CD4-positive, alpha-beta T cell treated with Interferon alpha-2 for 1 hour (primary cell): ENCODE measurements at regions not wholly inside any gene's neighbourhood (a gene's known extent, or its start where the extent isn't known, plus 50 kb on each side); places are given as distances from the start of the nearest gene placed in this dataset.
"Not testable (repeated sequence)": the region's sequence is repeated elsewhere in the genome, so short reads cannot be mapped to it uniquely, and the experiment has no call there.

ENCODE experiments used
- DNase-seq, 2 donors: peaks; one replicate each; pipeline ENCODE4 v3.0.0-alpha.2; 2020 to 2022

- DNase-seq = no peak
These were observed 467.5 kb upstream of the PAPPA start for GRCh38 chr9:115686069-115686468.

GRCh38 chr9:115687356-115687755, 466.2 kb upstream of the PAPPA start:
- DNase-seq = no peak

DNA sequence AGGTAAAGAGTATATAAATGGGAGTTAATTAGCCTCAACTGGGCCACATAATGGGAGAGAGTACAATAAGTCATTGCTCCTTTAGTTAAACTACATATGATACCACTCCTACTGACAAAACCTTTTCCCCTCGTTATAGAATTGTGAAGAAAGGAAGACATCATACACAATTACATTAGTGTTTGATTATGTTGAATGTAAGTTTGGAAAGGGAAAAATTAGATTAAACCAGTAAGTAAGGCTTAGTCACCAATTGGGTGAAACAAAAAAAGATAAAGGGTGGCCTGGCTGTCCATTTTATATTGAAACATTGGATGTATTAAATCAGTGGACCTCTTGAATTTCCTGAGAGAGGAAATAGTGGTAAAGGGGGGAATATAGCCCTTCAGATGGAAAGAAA, 464.3 kb upstream of the PAPPA start:
- DNase-seq = no peak

DNA sequence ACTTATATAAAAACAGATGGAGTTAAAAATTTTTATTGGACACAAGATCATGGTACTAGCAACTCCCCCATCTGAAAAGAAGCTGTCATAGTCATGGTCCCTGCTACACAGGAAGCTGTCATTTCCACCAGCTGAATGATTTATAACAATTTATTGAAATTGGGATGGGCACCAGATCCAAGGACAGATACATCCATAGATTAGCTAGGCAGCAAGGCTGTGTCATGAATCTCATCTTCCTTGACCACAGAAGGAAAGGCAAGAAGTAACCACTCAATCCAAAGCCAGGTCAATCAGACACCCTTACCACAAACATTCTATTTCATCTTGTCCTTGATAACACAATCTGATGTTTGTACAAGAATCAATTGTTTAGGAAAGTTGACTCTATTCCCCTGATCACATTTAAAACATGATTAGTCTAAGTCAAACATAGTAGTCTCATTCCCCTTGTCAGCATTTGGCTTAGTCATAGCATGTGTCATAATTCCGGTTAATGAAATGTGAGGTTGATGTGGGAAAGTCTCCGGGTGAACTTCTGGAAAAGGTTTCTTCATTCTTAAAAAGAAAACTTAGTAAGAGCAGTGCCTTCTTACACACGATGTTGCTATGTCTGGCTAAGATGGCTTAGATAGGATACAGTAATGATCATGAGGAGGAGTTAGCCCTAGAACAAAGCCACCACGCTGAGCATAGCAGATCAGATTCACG, 462.6 kb upstream of the PAPPA start:
- no peak for DNase-seq

- no peak for DNase-seq
These were observed 461.9 kb upstream of the PAPPA start for GRCh38 chr9:115691693-115692092.

GRCh38 chr9:115692868-115693267, 460.7 kb upstream of the PAPPA start:
- not testable (repeated sequence) for DNase-seq

- DNase-seq = no peak
These were observed 459.6 kb upstream of the PAPPA start for GRCh38 chr9:115694014-115694413.

DNA sequence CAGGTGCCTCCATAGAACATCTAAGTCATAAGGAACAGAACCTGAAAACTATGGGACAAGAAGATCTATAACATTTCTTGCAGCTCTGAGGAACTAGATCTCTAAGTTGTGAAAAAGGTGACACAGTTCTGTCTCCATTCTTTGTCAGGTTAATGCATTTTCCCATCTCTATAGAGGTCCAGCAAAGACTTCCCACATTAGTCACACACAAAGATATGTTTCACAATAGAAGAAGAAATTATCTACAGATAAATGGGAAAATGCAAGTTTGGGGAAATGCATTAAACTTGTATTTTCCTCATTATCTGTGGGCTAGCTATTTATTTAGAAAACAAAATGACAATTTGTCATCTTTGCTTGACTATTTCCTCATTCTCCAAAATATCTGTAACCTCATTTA, 458.6 kb upstream of the PAPPA start:
- no peak for DNase-seq

- no peak for DNase-seq
These were observed 440.6 kb upstream of the PAPPA start for GRCh38 chr9:115712981-115713380.

GRCh38 chr9:115715666-115716065, 437.9 kb upstream of the PAPPA start:
- DNase-seq = no peak

GRCh38 chr9:115717298-115717697, 436.3 kb upstream of the PAPPA start:
- DNase-seq = no peak

GRCh38 chr9:115717711-115718173, 435.8 kb upstream of the PAPPA start:
- no peak for DNase-seq

DNA sequence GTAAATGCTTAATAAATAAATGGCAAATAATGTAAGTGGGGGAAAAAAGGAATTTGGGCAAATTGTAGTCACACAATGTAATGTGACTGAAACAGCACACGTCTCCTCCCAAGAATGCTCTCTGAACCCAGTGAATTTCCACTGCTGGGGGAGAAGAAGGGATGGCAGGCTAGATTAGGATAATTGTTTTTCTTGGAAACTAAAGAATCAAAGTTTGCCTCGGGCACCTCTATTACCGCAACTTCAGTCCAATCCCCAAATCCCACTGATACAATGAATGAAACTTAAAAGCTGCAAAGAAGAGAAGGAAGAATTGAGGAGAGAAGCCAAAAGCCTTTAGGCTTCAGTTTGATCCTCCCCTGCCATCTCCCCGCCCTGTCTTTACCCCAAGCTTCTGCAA, 423.2 kb upstream of the PAPPA start:
- no peak for DNase-seq

DNA sequence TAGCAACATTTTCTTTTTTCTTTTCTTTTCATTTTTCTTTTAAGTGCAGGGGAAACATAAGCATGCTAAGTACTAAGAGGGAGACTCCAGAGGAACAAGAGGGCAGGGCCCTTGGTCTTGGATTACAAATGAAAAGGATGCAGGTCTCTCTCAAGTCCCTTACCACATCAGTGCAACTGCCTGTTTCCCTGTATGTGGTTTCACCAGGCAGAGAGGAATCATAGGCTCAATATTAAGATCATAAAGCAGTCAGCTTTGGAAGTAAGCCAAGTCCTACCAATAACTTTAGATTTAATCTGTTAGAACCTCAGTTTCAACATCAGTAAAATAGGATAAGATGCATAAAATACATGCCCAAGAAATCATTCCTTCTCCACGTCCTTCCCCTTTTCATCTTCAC, 422.7 kb upstream of the PAPPA start:
- DNase-seq = no peak

- DNase-seq = no peak
These were observed 420.1 kb upstream of the PAPPA start for GRCh38 chr9:115733318-115734110.

- no peak for DNase-seq
These were observed 414.3 kb upstream of the PAPPA start for GRCh38 chr9:115739096-115739875.

DNA sequence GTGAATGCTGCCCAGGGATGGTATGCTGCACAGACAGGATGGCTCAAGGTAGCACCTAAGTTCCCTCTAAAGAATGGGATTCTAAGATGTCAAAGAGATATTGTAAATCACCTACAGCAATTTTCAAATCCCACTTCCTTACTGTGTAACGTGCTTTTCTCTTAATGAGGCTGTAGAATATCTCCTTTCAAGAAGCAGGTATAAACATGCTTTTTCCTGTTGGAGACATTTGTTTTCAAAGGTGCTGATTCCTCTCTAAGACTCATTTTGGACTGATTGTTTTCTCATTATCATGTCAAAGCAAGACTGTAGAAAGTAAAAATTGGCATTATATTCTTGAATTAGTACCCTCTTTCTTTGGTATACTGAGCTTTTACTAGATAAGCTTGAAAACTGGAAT, 412.6 kb upstream of the PAPPA start:
- DNase-seq = no peak

DNA sequence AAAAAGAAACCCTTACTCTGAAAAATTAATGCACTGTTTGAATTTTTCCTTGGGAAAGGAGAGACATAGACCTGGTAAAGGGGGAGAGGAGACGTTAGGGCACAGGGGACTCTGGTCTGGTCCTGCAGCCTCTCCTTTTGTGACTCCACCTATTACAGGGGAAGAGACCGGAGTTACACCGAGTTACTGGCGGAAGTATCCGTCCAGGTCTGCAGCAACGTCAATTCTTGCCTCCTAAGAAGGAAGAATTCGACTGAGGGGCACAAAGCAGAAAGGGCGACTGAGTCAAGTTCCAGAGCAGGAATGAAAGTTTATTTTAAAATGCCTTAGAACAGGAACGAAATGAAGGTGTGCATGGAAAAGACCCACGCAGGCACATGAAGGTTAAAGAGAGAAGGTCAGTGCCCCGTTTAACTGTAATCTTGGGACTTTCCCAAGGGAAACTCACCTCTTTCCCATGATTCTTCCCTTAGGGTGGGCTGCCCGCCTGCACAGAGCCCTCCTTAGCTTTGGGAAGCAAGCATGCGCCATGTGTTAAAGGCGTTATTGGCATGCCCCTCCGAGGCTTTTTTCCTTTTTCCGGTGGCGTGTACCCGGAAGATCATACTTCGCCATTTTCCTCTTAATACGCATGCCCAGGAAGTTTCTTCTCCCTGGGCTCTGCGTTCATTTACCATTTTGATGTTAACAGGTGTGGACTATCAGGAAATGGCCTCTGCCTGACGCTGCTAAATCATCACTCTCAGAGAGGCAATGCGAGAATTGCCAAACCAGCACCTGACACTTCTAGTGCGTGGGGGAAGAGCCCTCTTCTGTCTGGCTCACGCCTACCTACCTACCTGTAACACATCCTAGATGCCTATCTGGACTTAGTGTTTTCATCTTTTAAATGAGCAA, 409.6 kb upstream of the PAPPA start:
- no peak for DNase-seq

DNA sequence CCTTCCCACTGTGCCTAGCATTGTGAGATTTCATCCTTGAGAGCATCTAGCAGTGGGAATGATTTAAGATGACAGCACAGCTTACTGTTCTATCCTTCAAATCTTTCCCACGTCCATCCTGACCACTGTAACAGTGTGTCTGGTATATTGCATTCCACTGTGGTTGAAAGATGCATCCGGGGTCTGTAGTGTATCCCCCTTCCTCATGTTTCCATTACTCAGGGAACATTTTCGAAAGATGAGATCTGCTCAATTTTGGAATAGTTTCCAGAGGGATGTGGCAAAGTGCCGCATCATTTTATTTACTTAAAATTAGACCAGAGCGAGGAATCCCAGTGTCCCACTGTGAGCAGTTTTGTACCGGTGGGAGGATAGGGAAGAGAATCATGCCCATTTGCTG, 407.1 kb upstream of the PAPPA start:
- DNase-seq = no peak

DNA sequence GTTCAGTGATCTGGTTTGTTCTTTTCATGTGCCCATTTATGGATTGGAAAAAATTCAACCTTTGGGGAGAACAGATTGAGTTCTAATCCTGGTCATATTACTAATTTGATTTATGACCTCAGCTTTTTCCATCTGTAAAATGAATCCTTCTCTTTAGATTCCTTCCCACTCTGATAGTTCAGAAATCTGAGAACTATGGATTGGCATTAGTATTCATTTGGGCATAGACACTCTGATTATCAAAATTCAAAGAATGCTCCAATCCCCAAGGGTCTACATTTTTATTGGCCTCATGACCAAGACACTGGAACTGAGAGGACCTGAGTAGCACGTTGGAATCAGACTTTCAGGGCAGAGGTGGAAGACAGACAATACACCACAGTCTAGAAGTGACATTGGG, 405.9 kb upstream of the PAPPA start:
- no peak for DNase-seq

DNA sequence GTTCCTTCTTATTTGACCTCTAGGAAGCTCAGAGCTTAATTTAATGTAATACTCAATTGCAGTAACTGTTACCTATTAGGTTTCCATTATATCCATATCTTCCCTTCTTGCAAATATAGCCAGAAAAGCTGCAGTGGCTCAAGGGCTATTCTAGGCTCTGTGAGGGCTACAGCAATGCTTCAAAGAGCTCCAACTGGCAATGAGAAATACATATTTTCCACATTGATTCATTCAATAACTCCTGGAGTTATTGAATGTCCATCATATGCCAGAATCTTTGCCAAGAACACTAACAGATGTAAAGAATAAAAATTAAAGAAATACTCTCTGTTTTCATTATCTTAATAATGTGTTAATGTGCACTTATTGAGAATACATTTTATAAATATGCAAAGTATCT, 396.9 kb upstream of the PAPPA start:
- no peak for DNase-seq

DNA sequence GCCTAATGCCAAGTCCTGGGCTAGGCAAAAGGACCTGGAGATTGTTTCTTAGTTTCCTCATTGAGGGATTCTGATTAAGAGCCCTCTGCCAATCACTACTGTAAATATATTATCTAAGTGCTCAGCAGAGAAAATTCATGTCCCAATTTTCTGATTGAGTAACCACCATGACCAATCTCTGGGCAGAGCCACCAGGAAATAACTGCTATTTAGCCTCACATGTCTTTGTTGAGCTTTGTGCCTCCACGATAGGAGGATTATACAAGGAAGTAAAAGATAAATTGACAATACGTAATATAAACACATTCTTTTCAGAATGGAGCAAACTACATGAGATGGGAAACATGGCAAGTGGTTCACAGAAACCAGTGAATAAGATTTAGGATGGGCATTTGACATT, 396.1 kb upstream of the PAPPA start:
- DNase-seq = no peak

GRCh38 chr9:115758441-115758840, 395.1 kb upstream of the PAPPA start:
- DNase-seq = no peak
